H1 (cell line): ENCODE measurements at regions not wholly inside any gene's neighbourhood (a gene's known extent, or its start where the extent isn't known, plus 50 kb on each side); places are given as distances from the start of the nearest gene placed in this dataset.

Experiments
- CTCF ChIA-PET: fragments of 300-600 bp; sonication (Branson Sonifier 250); formaldehyde crosslinking; loops from one replicate; lab custom pipeline; 2021; ENCODE audit not compliant: partially characterized antibody; lab: Charles Lee
- POLR2A ChIA-PET: fragments of 300-600 bp; sonication (Branson Sonifier 250); formaldehyde crosslinking; loops from one replicate; lab custom pipeline; 2021; ENCODE audit warnings: inconsistent platforms; ENCODE audit not compliant: partially characterized antibody; lab: Charles Lee
- DNase-seq, 2 experiments: peaks; one replicate each; pipeline versions ENCODE4 v3.0.0 to v3.0.0-alpha.2; 2010 to 2022; ENCODE audit warnings: low spot score in 2 of 2, low read depth in 1 of 2, mixed read lengths in 1 of 2
- FAIRE-seq: peaks from 2 replicates; lab custom pipeline; 2011; peaks lifted over from hg19 to GRCh38; lab: Jason Lieb, UNC
- H2AFZ ChIP-seq: 2 replicates; pipeline ENCODE4 v1.8.1; 2012; ENCODE audit warnings: low read length, inconsistent platforms
- H2AK5ac ChIP-seq: 2 replicates; pipeline ENCODE4 v1.6.1; 2013; ENCODE audit warnings: low read depth, low read length
- H2BK120ac ChIP-seq: replicated peaks from 2 replicates; pipeline ENCODE3; 2013; ENCODE audit warnings: low read depth, low read length, inconsistent platforms
- H2BK12ac ChIP-seq: 2 replicates; pipeline ENCODE4 v1.6.1; 2013; ENCODE audit warnings: low read depth, low read length
- H2BK15ac ChIP-seq: 2 replicates; pipeline ENCODE4 v1.6.1; 2013; ENCODE audit warnings: low read length
- H2BK20ac ChIP-seq: 2 replicates; pipeline ENCODE4 v1.6.1; 2013; ENCODE audit warnings: low read length
- H2BK5ac ChIP-seq: 2 replicates; pipeline ENCODE4 v1.6.1; 2013; ENCODE audit warnings: low read depth, low read length
- H3K14ac ChIP-seq: 2 replicates; pipeline ENCODE4 v1.6.1; 2013; ENCODE audit warnings: inconsistent platforms; ENCODE audit not compliant: insufficient read length
- H3K18ac ChIP-seq: 2 replicates; pipeline ENCODE4 v1.6.1; 2013; ENCODE audit warnings: low read length; ENCODE audit errors: extremely low read depth
- H3K23ac ChIP-seq: 2 replicates; pipeline ENCODE4 v1.6.1; 2013; ENCODE audit warnings: inconsistent platforms; ENCODE audit not compliant: insufficient read length
- H3K23me2 ChIP-seq: 2 replicates; pipeline ENCODE4 v1.6.1; 2013; ENCODE audit warnings: low read depth, low read length
- H3K27ac ChIP-seq: 2 replicates; pipeline ENCODE4 v1.6.1; 2011; ENCODE audit warnings: low read depth, low read length, inconsistent platforms
- H3K27me3 ChIP-seq, 4 experiments: replicated peaks in 1 of 4; 1 replicate in 1 of 4; 2 replicates in 3 of 4; pipeline versions ENCODE4 v1.6.1 to v1.8.1; 2011 to 2013; ENCODE audit warnings: low read length in 3 of 4, mild to moderate bottlenecking in 3 of 4, inconsistent platforms in 2 of 4, mixed read lengths in 2 of 4, moderate library complexity in 1 of 4; ENCODE audit not compliant: control insufficient read depth in 3 of 4, insufficient read depth in 3 of 4; ENCODE audit errors: extremely low read depth in 1 of 4
- H3K36me3 ChIP-seq, 4 experiments: 2 replicates each; pipeline versions ENCODE4 v1.6.1 to v1.8.1; 2011 to 2013; ENCODE audit warnings: mild to moderate bottlenecking in 4 of 4, low read length in 3 of 4, moderate library complexity in 2 of 4, control low read depth in 1 of 4, inconsistent platforms in 1 of 4; ENCODE audit not compliant: insufficient read depth in 4 of 4, control insufficient read depth in 2 of 4
- H3K4ac ChIP-seq: replicated peaks from 2 replicates; pipeline ENCODE3; 2013; ENCODE audit warnings: low read length, low read depth, mixed read lengths, inconsistent platforms; ENCODE audit not compliant: insufficient read length
- H3K4me1 ChIP-seq, 4 experiments: replicated peaks in 1 of 4; 1 replicate in 1 of 4; 2 replicates in 3 of 4; pipeline versions ENCODE4 v1.6.1 to v1.8.1; 2011 to 2013; ENCODE audit warnings: low read length in 3 of 4, inconsistent platforms in 2 of 4, mixed read lengths in 1 of 4; ENCODE audit not compliant: insufficient read depth in 4 of 4, control insufficient read depth in 3 of 4
- H3K4me2 ChIP-seq, 2 experiments: 2 replicates each; pipeline versions ENCODE4 v1.6.1 to v1.8.1; 2011 to 2013; ENCODE audit warnings: low read depth in 2 of 2, low read length in 2 of 2, control low read depth in 1 of 2, inconsistent platforms in 1 of 2, mild to moderate bottlenecking in 1 of 2; ENCODE audit not compliant: insufficient read depth in 1 of 2
- H3K4me3 ChIP-seq, 4 experiments: fragments of 200-600, 300-600 bp in 1 of 4; sonication (generic), shearing (Covaris generic), sonication (Bioruptor Twin) in 1 of 4; 2 replicates each; pipeline versions ENCODE4 v1.5.1 to v1.8.1; 2011 to 2016; ENCODE audit warnings: low read length in 4 of 4, low read depth in 3 of 4, control low read depth in 2 of 4, inconsistent platforms in 2 of 4, mild to moderate bottlenecking in 2 of 4, mixed read lengths in 1 of 4, moderate library complexity in 1 of 4; ENCODE audit not compliant: insufficient read depth in 2 of 4; ENCODE audit errors: extremely low read depth in 1 of 4
- H3K56ac ChIP-seq: replicated peaks from 2 replicates; pipeline ENCODE3; 2013; ENCODE audit warnings: low read depth, mild to moderate bottlenecking, mixed read lengths, low read length, inconsistent platforms; ENCODE audit not compliant: insufficient read length
- H3K79me1 ChIP-seq: 2 replicates; pipeline ENCODE4 v1.6.1; 2013; ENCODE audit warnings: low read depth, low read length, control low read depth
- H3K79me2 ChIP-seq, 2 experiments: 2 replicates each; pipeline versions ENCODE4 v1.6.1 to v1.8.1; 2012 to 2013; ENCODE audit warnings: low read length in 2 of 2, mild to moderate bottlenecking in 2 of 2, inconsistent platforms in 1 of 2; ENCODE audit not compliant: insufficient read depth in 2 of 2, control insufficient read depth in 1 of 2
- H3K9ac ChIP-seq, 4 experiments: replicated peaks in 1 of 4; 1 replicate in 1 of 4; 2 replicates in 3 of 4; pipeline versions ENCODE4 v1.6.1 to v1.8.1; 2011 to 2013; ENCODE audit warnings: low read depth in 3 of 4, low read length in 3 of 4, control low read depth in 2 of 4, mild to moderate bottlenecking in 2 of 4, moderate library complexity in 2 of 4, inconsistent platforms in 1 of 4; ENCODE audit errors: extremely low read depth in 1 of 4
- H3K9me3 ChIP-seq, 2 experiments: 2 replicates each; pipeline versions ENCODE4 v1.6.1 to v1.8.1; 2012 to 2013; ENCODE audit warnings: mild to moderate bottlenecking in 2 of 2, moderate library complexity in 2 of 2, control low read depth in 1 of 2, inconsistent platforms in 1 of 2, low read depth in 1 of 2, low read length in 1 of 2, mixed read lengths in 1 of 2; ENCODE audit not compliant: insufficient read depth in 2 of 2
- H4K20me1 ChIP-seq, 2 experiments: replicated peaks in 1 of 2; 2 replicates each; pipeline versions ENCODE3 to v1.8.1; 2011 to 2013; ENCODE audit warnings: inconsistent platforms in 2 of 2, low read length in 2 of 2, mild to moderate bottlenecking in 1 of 2; ENCODE audit not compliant: insufficient read depth in 2 of 2, control insufficient read depth in 1 of 2
- H4K5ac ChIP-seq: 2 replicates; pipeline ENCODE4 v1.6.1; 2013; ENCODE audit warnings: low read length, low read depth, mixed read lengths, inconsistent platforms; ENCODE audit not compliant: insufficient read length
- H4K8ac ChIP-seq: 2 replicates; pipeline ENCODE4 v1.8.0; 2013; ENCODE audit warnings: mild to moderate bottlenecking, moderate library complexity, low read length, inconsistent platforms; ENCODE audit not compliant: insufficient read depth; ENCODE audit errors: extremely low read depth
- H4K91ac ChIP-seq: replicated peaks from 2 replicates; pipeline ENCODE3; 2013; ENCODE audit warnings: low read length, mixed read lengths, inconsistent platforms; ENCODE audit not compliant: insufficient read length
- TAF7 ChIP-seq: optimal IDR thresholded peaks from 2 replicates; pipeline ENCODE3; 2011; ENCODE audit warnings: low read depth, mild to moderate bottlenecking, inconsistent platforms, low read length, moderate library complexity, borderline replicate concordance
- TEAD4 ChIP-seq: IDR thresholded peaks from 2 replicates; pipeline ENCODE4 v1.6.1; 2012; ENCODE audit warnings: low read depth, low read length, inconsistent platforms, mixed read lengths
- WGBS, 2 experiments: shearing (Covaris generic) in 1 of 2; methylation state at CpG; one replicate each; pipeline versions ENCODE4 v1.1.6 to v1.1.7; 2013 to 2015; ENCODE audit warnings: low lambda C conversion rate in 2 of 2, mixed read lengths in 2 of 2, inconsistent platforms in 1 of 2, low coverage in 1 of 2, missing lambda C conversion rate in 1 of 2; ENCODE audit not compliant: insufficient replicate concordance in 2 of 2, insufficient coverage in 1 of 2, insufficient read length in 1 of 2; ENCODE audit errors: extremely low coverage in 1 of 2, missing lambda C conversion rate in 1 of 2; 5-methylcytosine and 5-hydroxymethylcytosine counted together

- Histone ChIP-seq H3K4ac (no peak overlapping the region), H4K8ac (no peak overlapping the region), H2BK5ac (no peak overlapping the region), H2AK5ac (no peak overlapping the region), H3K4me3 (no peak overlapping the region), H3K9ac (no peak overlapping the region), H4K91ac (no peak overlapping the region), H3K4me1 (no peaks in the 10 kb centered on the region), H3K79me2 (no peaks in the 10 kb centered on the region), H3K56ac (no peak overlapping the region), H3K23me2 (no peaks in the 10 kb centered on the region)
- POLR2A ChIA-PET, result no interaction called here
- no peak for TF ChIP-seq TEAD4
- TF ChIP-seq TAF7, result no peak
- TF ChIP-seq, all 59 proteins: peak for 0
- no peak overlapping the region for H2BK15ac ChIP-seq
- no peaks in the 10 kb centered on the region for H3K79me1 ChIP-seq
- CTCF ChIA-PET, result interaction anchor here (0.5 kb wide), 1 partner anchor 137 kb away, joined by 3 read pairs; no protein-coding TSS in a partner anchor
- H4K20me1 ChIP-seq, result no peaks in the 10 kb centered on the region
- H2BK12ac ChIP-seq, result no peak overlapping the region
- H2AFZ ChIP-seq, result no peak overlapping the region
- no peak overlapping the region for H2BK120ac ChIP-seq
- DNase-seq, result no peak
- H4K5ac ChIP-seq, result no peak overlapping the region
- H3K23ac ChIP-seq, result no peak overlapping the region
- 88% methylated on average over 5 of the region's 5 CpGs; no CpG with 5 or more reads in 1 of the 2 experiments for WGBS, 2 experiments
- no peaks in the 10 kb centered on the region for H3K36me3 ChIP-seq
- FAIRE-seq, result no peak
- H2BK20ac ChIP-seq, result no peak overlapping the region
- H3K27me3 ChIP-seq, result no peaks in the 10 kb centered on the region
- no peaks in the 10 kb centered on the region for H3K9me3 ChIP-seq
- no peak overlapping the region for H3K14ac ChIP-seq
- H3K4me2 ChIP-seq, result no peak overlapping the region
- no peak overlapping the region for H3K27ac ChIP-seq
- no peak overlapping the region for H3K18ac ChIP-seq
These were observed 312.3 kb downstream of the HAO1 start for GRCh38 chr20:7627734-7628663.
